Fibroblast of skin of scalp (primary cell): ENCODE measurements at regions not wholly inside any gene's neighbourhood (a gene's known extent, or its start where the extent isn't known, plus 50 kb on each side); places are given as distances from the start of the nearest gene placed in this dataset.

Source experiments
- DNase-seq: peaks from one replicate; pipeline ENCODE4 v3.0.0-alpha.2; 2013

GRCh38 chr16:73804456-73804855 is 492.2 kb upstream of the PSMD7 start:
- DNase-seq: no peak

DNA sequence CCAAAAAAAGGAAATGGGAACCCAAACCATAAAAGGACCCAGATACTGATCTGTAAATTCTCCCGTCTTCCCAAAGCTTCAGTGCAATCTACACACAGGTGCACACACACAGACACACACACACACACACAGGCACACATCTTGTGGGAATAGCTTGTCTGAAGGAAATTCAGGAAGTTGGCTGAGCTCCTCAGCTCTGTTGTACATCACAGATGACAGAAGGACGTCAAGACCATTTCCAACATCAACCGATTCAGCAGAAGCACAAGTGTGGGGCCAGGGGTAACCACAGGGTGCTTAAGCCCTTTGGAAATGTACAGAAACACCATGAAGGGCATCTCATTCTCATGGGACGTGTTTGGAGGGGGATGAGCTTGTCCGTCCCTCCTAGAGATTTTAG is 498.1 kb upstream of the PSMD7 start:
- DNase-seq: no peak

DNA sequence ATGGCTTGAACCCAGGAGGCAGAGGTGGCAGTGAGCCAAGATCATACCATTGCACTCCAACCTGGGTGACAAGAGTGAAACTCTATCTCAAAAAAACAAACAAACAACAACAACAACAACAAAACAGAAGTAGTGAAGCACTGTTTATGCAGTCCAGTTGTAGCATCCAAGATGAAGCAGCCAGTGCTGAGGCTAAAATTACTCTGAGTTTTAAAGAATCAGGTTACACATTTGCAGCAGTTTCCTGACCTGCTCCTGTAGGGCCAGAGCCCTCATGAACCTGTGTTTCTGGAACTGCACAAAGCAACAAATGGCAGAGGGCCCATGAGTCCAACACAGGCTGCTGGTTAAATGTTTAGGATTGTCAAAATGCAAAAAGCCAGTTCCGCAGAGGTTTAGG is 499.5 kb upstream of the PSMD7 start:
- DNase-seq: no peak

GRCh38 chr16:73796241-73796640 is 500.4 kb upstream of the PSMD7 start:
- no peak for DNase-seq

- peak; percentile 7 for DNase-seq
Observed at GRCh38 chr16:73794994-73795393, 501.6 kb upstream of the PSMD7 start.

- DNase-seq: no peak
Observed at GRCh38 chr16:73793871-73794437, 502.7 kb upstream of the PSMD7 start.

DNA sequence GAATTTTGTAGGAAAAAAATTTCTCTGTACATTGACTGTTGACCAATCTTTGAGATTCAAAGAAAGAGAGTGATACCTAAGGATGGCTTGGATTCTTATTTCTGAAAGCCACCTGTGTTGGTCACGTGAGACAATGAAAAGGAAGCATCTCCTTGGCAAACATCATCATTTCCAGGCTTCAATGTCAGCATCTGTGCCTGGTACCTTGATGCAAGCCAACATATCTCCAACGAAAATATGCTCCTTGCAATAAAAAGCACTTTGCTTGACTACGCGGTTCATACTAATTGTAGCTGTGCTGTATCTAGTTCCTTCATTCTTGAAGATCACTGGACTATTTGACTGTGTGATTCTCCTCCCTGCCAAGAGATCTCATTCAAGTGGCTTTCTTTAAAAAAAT is 503.4 kb upstream of the PSMD7 start:
- DNase-seq: no peak

DNA sequence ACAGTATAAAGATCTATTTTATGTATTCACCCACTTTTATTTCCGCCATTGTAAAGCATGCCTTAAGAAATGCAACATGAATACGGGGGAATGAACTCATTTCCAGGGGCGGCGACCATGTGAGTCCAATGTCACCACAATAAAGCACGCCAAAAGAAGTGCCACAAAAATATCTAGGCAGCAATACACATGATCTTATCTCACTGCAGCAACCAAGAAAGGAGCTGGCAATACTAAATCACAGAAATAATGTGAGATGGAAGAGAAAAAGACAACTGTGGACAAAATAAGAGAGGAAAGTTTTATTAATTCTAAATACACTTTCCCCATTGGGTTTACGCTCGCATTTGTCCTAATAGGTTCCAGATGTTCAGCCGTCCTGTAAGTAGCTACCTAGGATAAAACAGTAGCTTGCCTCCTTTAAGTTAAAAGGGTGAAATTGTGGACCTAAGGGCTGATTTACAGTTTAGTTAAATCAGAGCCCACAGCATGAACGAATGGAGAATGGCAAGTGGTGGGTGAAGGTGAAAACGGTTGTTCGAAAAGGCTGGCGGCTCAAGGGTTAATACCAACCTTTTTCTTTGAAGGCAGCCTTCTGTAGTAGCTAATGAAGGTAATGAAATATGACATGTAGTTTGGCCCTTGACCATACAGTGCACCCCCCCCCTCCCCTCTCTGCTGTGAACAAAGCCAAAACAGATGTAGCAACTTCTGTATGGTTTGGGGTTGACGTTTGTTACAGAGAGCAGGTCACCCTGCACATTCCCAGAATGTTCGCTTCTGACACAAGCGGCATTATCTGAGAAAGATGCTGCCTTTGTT is 504.2 kb upstream of the PSMD7 start:
- no peak for DNase-seq

DNA sequence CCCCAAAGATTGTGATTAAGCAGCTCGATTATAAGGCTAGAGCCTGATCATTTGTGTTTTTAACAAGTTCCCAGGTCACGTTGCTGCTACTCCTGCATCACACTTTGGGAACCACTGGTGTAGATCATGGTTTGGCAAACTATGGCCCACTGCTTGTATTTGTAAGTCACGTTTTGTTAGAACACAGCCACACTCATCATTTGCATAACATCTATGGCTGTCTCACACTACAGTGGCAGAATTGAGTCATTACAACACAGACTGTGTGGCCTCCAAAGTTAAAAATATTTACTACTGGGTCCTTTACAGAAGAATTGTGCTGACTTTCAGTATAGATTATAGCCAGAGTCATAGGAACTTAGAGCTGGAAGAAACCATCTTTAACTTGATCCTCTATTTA is 515.3 kb upstream of the PSMD7 start:
- no peak for DNase-seq

GRCh38 chr16:73778887-73779286 is 517.7 kb upstream of the PSMD7 start:
- DNase-seq: no peak

GRCh38 chr16:73775841-73776388 is 520.7 kb upstream of the PSMD7 start:
- DNase-seq: no peak

DNA sequence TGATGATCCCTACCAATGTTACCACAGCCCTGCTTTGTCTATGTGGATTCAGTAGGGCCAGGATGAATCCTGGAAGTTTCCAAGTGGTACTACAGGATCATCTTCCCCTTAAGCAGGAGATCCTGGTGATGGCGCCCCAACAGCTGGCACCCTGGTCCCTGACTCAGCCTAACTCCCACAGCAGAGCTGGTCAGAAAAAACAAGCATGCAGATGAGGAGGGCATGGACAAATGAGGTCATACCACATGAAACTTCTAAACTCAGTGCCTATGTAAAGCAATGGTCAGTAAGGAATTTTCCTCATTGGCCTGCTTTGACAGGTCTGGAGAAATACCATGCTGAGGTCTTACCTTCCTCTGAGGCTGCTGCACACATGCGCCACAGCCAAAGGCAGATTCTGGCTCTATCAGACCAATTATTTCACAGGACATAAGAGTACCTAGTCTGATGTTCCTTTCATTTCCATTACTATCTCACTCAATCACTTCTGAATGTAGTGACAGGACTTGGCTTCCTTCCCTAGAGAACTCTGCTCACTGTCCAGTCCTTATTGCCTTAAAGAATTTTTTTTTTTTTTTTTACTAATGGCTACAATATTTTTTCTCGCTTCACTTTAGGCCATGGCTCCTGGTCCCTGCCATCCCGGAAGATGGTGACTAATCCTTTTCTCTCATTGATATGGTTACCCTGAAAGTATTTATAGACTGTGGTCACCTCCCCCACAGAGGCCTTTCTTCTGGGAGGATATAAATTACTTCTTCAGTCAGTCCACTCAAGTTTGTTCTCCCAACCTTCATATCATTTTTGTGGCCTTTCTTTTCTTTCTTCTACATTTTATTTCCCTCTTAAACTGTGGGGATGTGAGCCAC is 525.2 kb upstream of the PSMD7 start:
- DNase-seq: peak; percentile 47

GRCh38 chr16:73768786-73769203 is 527.8 kb upstream of the PSMD7 start:
- peak; percentile 7 for DNase-seq

GRCh38 chr16:73764321-73764720 is 532.3 kb upstream of the PSMD7 start:
- no peak for DNase-seq

DNA sequence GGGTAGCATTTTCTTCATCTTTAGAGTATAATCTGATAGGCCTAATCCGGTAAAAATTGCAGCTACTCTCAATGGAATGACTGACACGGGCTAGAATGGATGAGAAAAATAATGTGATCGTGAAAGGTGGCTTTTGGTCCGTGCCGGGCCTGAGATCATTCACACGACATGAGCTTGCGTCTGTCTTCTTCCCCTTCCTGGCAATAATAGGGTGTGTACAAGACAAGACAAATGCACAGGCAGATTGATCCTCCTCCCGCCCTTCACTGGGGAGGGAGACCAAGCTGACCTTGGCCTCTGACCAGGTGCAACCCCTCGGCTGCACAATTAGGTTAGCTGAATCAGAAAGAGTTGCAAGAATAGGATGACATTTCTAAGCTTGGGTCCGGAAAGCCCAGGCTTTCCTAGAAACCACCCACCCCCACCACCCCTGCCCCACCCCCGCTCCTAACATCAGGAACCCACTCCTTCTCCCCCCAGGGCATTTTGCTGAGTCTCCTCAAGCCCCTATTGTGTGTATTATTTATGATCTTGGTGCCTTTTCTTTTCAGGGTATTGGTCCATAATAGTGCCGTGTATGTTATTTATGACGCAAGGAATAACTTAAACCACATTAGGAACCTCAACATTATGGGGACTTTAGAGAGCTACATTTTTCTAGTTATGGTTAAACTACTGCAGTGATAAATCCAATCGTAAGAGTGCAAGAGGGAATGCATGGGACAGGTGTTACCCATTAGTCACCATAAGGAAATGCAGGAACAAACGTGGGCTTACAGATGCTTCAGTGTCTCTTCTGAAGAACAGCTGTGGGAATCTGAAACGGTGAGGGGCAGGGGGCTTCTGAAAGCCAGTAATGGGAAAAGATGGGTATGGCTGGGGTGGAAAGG is 540.1 kb upstream of the PSMD7 start:
- no peak for DNase-seq

- DNase-seq: peak; percentile 8
Observed at GRCh38 chr16:73753931-73754330, 542.7 kb upstream of the PSMD7 start.

GRCh38 chr16:73750639-73751038 is 546.0 kb upstream of the PSMD7 start:
- no peak for DNase-seq

GRCh38 chr16:73747328-73747727 is 549.3 kb upstream of the PSMD7 start:
- no peak for DNase-seq

- no peak for DNase-seq
Observed at GRCh38 chr16:73746554-73746953, 550.1 kb upstream of the PSMD7 start.

- no peak for DNase-seq
Observed at GRCh38 chr16:73743665-73744496, 552.7 kb upstream of the PSMD7 start.
